Suprapubic skin (tissue), 3 donors: ENCODE measurements at regions not wholly inside any gene's neighbourhood (a gene's known extent, or its start where the extent isn't known, plus 50 kb on each side); places are given as distances from the start of the nearest gene placed in this dataset.

Experiments used
- EP300 ChIP-seq: sonication (generic); formaldehyde crosslinking; IDR thresholded peaks from one replicate; pipeline ENCODE4 v1.6.1; 2017; ENCODE audit warnings: antibody characterized with exemption
- POLR2A ChIP-seq, 2 donors: fragments of 450-650 bp; IDR thresholded peaks; one replicate each; pipeline ENCODE4 v1.6.1; 2017; ENCODE audit warnings: antibody characterized with exemption in 2 of 2, mild to moderate bottlenecking in 2 of 2, moderate library complexity in 2 of 2
- TF ChIP-seq, protein P1 (sequence below), 2 donors: fragments of 200-600 bp in 1 of 2; fragments of 450-650 bp in 1 of 2; sonication (generic) in 1 of 2; IDR thresholded peaks; one replicate each; pipeline ENCODE4 v1.5.1; 2016 to 2019; ENCODE audit warnings: antibody characterized with exemption in 2 of 2, mild to moderate bottlenecking in 1 of 2, moderate library complexity in 1 of 2

DNA sequence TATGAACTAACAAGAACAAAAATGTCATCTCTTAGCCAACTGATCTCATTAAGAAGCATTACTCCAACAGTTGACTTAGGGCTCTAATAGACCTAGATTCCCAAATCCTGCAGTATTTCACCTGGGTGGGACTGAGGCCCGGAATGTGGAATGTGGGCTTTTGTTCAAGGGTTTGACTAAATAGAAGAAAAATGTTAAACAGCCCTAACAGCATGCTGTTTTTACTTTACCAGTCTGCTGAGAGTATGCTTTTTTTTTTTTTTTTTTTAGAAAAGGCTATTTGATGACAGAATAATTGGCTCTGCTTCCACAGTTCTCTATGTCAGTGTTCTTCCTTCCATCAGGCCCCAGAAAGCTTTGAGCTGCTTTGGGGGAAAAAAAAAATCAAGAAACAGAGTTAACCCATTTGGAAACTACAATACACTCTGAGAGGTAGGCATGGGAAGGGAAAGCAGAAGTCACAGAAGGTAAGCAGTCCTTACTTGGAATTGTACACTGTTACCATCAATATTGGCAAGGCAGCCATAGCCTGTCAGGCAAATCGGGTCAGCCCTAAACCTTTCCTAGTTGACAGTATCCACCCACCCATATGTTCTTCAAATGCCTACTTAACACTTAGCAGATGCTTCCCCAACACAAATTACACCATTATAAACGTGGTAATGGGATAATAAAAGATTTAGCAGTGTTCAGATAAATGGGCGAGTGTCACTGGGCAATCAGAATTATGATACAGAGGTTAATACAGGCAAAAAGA lies 224.2 kb downstream of the CNTN3 start:
- TF ChIP-seq, protein P1, sequence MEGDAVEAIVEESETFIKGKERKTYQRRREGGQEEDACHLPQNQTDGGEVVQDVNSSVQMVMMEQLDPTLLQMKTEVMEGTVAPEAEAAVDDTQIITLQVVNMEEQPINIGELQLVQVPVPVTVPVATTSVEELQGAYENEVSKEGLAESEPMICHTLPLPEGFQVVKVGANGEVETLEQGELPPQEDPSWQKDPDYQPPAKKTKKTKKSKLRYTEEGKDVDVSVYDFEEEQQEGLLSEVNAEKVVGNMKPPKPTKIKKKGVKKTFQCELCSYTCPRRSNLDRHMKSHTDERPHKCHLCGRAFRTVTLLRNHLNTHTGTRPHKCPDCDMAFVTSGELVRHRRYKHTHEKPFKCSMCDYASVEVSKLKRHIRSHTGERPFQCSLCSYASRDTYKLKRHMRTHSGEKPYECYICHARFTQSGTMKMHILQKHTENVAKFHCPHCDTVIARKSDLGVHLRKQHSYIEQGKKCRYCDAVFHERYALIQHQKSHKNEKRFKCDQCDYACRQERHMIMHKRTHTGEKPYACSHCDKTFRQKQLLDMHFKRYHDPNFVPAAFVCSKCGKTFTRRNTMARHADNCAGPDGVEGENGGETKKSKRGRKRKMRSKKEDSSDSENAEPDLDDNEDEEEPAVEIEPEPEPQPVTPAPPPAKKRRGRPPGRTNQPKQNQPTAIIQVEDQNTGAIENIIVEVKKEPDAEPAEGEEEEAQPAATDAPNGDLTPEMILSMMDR (IDR thresholded peaks at IDR 0.05) = no peak
- no peak for TF ChIP-seq EP300
- no peak for TF ChIP-seq POLR2A (IDR thresholded peaks at IDR 0.05)
